H9 (cell line): ENCODE measurements at regions not wholly inside any gene's neighbourhood (a gene's known extent, or its start where the extent isn't known, plus 50 kb on each side); places are given as distances from the start of the nearest gene placed in this dataset.

Experiments used
- DNase-seq: peaks from one replicate; pipeline ENCODE4 v3.0.0-alpha.2; 2017
- H2AFZ ChIP-seq: one replicate; pipeline ENCODE4 v1.6.1; 2013; ENCODE audit warnings: mild to moderate bottlenecking, low read length, control low read depth, moderate library complexity
- H2AK5ac ChIP-seq: 2 replicates; pipeline ENCODE4 v1.6.1; 2013; ENCODE audit warnings: low read length, control low read depth, mixed read lengths; ENCODE audit not compliant: insufficient read length
- H2BK120ac ChIP-seq: one replicate; pipeline ENCODE4 v1.6.1; 2013; ENCODE audit warnings: low read depth, mild to moderate bottlenecking, low read length, control low read depth, inconsistent platforms; ENCODE audit not compliant: poor library complexity, severe bottlenecking
- H2BK12ac ChIP-seq: 2 replicates; pipeline ENCODE4 v1.6.1; 2013; ENCODE audit warnings: low read length, control low read depth, mixed read lengths, low read depth; ENCODE audit not compliant: insufficient read length
- H2BK15ac ChIP-seq: 2 replicates; pipeline ENCODE4 v1.6.1; 2013; ENCODE audit warnings: low read depth, low read length, control low read depth
- H2BK20ac ChIP-seq: one replicate; pipeline ENCODE4 v1.6.1; 2013; ENCODE audit warnings: low read depth, mild to moderate bottlenecking, low read length, control low read depth, inconsistent platforms; ENCODE audit not compliant: poor library complexity, severe bottlenecking
- H2BK5ac ChIP-seq: 2 replicates; pipeline ENCODE4 v1.6.1; 2013; ENCODE audit warnings: low read length, control low read depth, mixed read lengths; ENCODE audit not compliant: insufficient read length
- H3K14ac ChIP-seq: 2 replicates; pipeline ENCODE4 v1.6.1; 2013; ENCODE audit warnings: low read length, control low read depth; ENCODE audit not compliant: insufficient read depth
- H3K18ac ChIP-seq: 2 replicates; pipeline ENCODE4 v1.6.1; 2013; ENCODE audit warnings: low read depth, mild to moderate bottlenecking, mixed read lengths, low read length, control low read depth; ENCODE audit not compliant: insufficient read length
- H3K23ac ChIP-seq: 2 replicates; pipeline ENCODE4 v1.6.1; 2013; ENCODE audit warnings: low read length, control low read depth, mixed read lengths, low read depth; ENCODE audit not compliant: insufficient read length
- H3K23me2 ChIP-seq: 2 replicates; pipeline ENCODE4 v1.6.1; 2013; ENCODE audit warnings: low read depth, mild to moderate bottlenecking, mixed read lengths, low read length, control low read depth; ENCODE audit not compliant: insufficient read length, poor library complexity, severe bottlenecking
- H3K27ac ChIP-seq: 2 replicates; pipeline ENCODE4 v1.5.1; 2013; ENCODE audit warnings: low read length, control low read depth, mixed read lengths, low read depth; ENCODE audit not compliant: insufficient read length
- H3K27me3 ChIP-seq: 2 replicates; pipeline ENCODE4 v1.6.1; 2013; ENCODE audit warnings: low read length, control low read depth, inconsistent platforms; ENCODE audit not compliant: insufficient read depth
- H3K4ac ChIP-seq: 2 replicates; pipeline ENCODE4 v1.6.1; 2013; ENCODE audit warnings: low read depth, mild to moderate bottlenecking, control low read depth, inconsistent platforms, low read length, moderate library complexity
- H3K4me1 ChIP-seq: 2 replicates; pipeline ENCODE4 v1.6.1; 2013; ENCODE audit warnings: low read length, control low read depth, inconsistent platforms; ENCODE audit not compliant: insufficient read depth
- H3K4me2 ChIP-seq: 2 replicates; pipeline ENCODE4 v1.6.1; 2013; ENCODE audit warnings: low read length, control low read depth, mixed read lengths; ENCODE audit not compliant: insufficient read length, insufficient read depth
- H3K56ac ChIP-seq: 2 replicates; pipeline ENCODE4 v1.6.1; 2013; ENCODE audit warnings: low read depth, mild to moderate bottlenecking, mixed read lengths, low read length, control low read depth; ENCODE audit not compliant: insufficient read length
- H3K79me1 ChIP-seq: 2 replicates; pipeline ENCODE4 v1.6.1; 2013; ENCODE audit warnings: low read depth, mild to moderate bottlenecking, moderate library complexity, low read length, control low read depth, inconsistent platforms; ENCODE audit not compliant: insufficient read depth, poor library complexity, severe bottlenecking
- H3K79me2 ChIP-seq: 2 replicates; pipeline ENCODE4 v1.6.1; 2013; ENCODE audit warnings: low read length, control low read depth, inconsistent platforms; ENCODE audit not compliant: insufficient read depth
- H3K9ac ChIP-seq: 2 replicates; pipeline ENCODE4 v1.6.1; 2013; ENCODE audit warnings: low read length, control low read depth, mixed read lengths; ENCODE audit not compliant: insufficient read length; ENCODE audit errors: extremely low read depth
- H3K9me3 ChIP-seq: one replicate; pipeline ENCODE4 v1.6.1; 2013; ENCODE audit warnings: low read depth, low read length, inconsistent platforms; ENCODE audit not compliant: control insufficient read depth
- H3T11ph ChIP-seq: one replicate; pipeline ENCODE4 v1.6.1; 2013; ENCODE audit warnings: mild to moderate bottlenecking, low read length, control low read depth, inconsistent platforms
- H4K20me1 ChIP-seq: one replicate; pipeline ENCODE4 v1.6.1; 2013; ENCODE audit not compliant: control insufficient read depth, insufficient read length, insufficient read depth
- H4K5ac ChIP-seq: 2 replicates; pipeline ENCODE4 v1.6.1; 2013; ENCODE audit warnings: low read depth, mild to moderate bottlenecking, mixed read lengths, low read length, control low read depth; ENCODE audit not compliant: insufficient read length
- H4K8ac ChIP-seq: replicated peaks from 2 replicates; pipeline ENCODE4 v1.6.1; 2013; ENCODE audit warnings: low read length, control low read depth, mixed read lengths, low read depth; ENCODE audit not compliant: insufficient read length
- H4K91ac ChIP-seq: 2 replicates; pipeline ENCODE4 v1.6.1; 2013; ENCODE audit warnings: low read depth, mild to moderate bottlenecking, moderate library complexity, mixed read lengths, low read length, control low read depth; ENCODE audit not compliant: insufficient read length
- H3K27ac Mint-ChIP-seq, 3 experiments: 2 replicates in 2 of 3; 3 replicates in 1 of 3; pipeline ENCODE4 v1.8.0; 2020 to 2021; ENCODE audit warnings: mixed read lengths in 3 of 3, mild to moderate bottlenecking in 1 of 3, moderate library complexity in 1 of 3
- H3K27me3 Mint-ChIP-seq: 2 replicates; pipeline ENCODE4 v1.8.0; 2021; ENCODE audit warnings: low read depth, mild to moderate bottlenecking, moderate library complexity, mixed read lengths
- H3K36me3 Mint-ChIP-seq, 3 experiments: 2 replicates in 2 of 3; 3 replicates in 1 of 3; pipeline ENCODE4 v1.8.0; 2020 to 2021; ENCODE audit warnings: low read depth in 3 of 3, mixed read lengths in 3 of 3; ENCODE audit not compliant: insufficient read depth in 1 of 3
- H3K4me1 Mint-ChIP-seq, 2 experiments: 2 replicates each; pipeline ENCODE4 v1.8.0; 2020; ENCODE audit warnings: mixed read lengths in 2 of 2
- H3K4me3 Mint-ChIP-seq, 2 experiments: 2 replicates in 1 of 2; 3 replicates in 1 of 2; pipeline ENCODE4 v1.8.0; 2020 to 2021; ENCODE audit warnings: mild to moderate bottlenecking in 2 of 2, mixed read lengths in 2 of 2, moderate library complexity in 1 of 2
- H3K9me3 Mint-ChIP-seq, 2 experiments: 2 replicates in 1 of 2; 3 replicates in 1 of 2; pipeline ENCODE4 v1.8.0; 2020; ENCODE audit warnings: mild to moderate bottlenecking in 2 of 2, mixed read lengths in 2 of 2, moderate library complexity in 1 of 2
- CTCF ChIP-seq: fragments of 200-600 bp; sonication (generic); conservative IDR thresholded peaks from 3 replicates; pipeline ENCODE4 v1.8.0; 2021; ENCODE audit warnings: antibody characterized with exemption, mild to moderate bottlenecking
- WGBS: extraction: QIAGEN DNeasy Blood & Tissue Kit; methylation state at CpG from one replicate; pipeline ENCODE4 v1.1.7; 2013; ENCODE audit warnings: missing lambda C conversion rate, low lambda C conversion rate, mixed read lengths; ENCODE audit not compliant: insufficient read length; ENCODE audit errors: extremely low coverage; 5-methylcytosine and 5-hydroxymethylcytosine counted together

- Histone ChIP-seq H3T11ph (no peak overlapping the region), H2BK12ac (no peak overlapping the region), H4K91ac (no peak overlapping the region), H3K9me3 (no peaks in the 10 kb centered on the region), H3K9ac (no peak overlapping the region), H2BK15ac (no peak overlapping the region), H2BK5ac (no peak overlapping the region), H3K4me1 (no peaks in the 10 kb centered on the region), H2AFZ (no peak overlapping the region), H3K79me2 (no peaks in the 10 kb centered on the region), H3K23me2 (no peaks in the 10 kb centered on the region), H2BK20ac (no peak overlapping the region), H3K27ac (no peak overlapping the region), H3K18ac (no peak overlapping the region), H4K8ac (no peak overlapping the region), H3K4ac (no peak overlapping the region), H3K56ac (no peak overlapping the region), H2AK5ac (no peak overlapping the region), H3K23ac (no peak overlapping the region), H4K20me1 (no peaks in the 10 kb centered on the region), H3K79me1 (no peaks in the 10 kb centered on the region), H3K27me3 (no peaks in the 10 kb centered on the region), H3K14ac (no peak overlapping the region), H2BK120ac (no peak overlapping the region), H4K5ac (no peak overlapping the region), H3K4me2 (no peak overlapping the region)
- DNase-seq: no peak
- no peak overlapping the region for H3K4me3 Mint-ChIP-seq
- WGBS: no CpG with 5 or more reads among the region's 1 CpG
- no peak overlapping the region for H3K27ac Mint-ChIP-seq
- peaks cover 9 to 26% (median 9%) of the 10 kb centered on the region in 3 experiments for H3K36me3 Mint-ChIP-seq
- H3K9me3 Mint-ChIP-seq: peaks cover 16 to 24% of the 10 kb centered on the region in 2 experiments
- H3K4me1 Mint-ChIP-seq: peaks cover 4% of the 10 kb centered on the region in 2 experiments; a peak in 2 of 4 replicates
- TF ChIP-seq CTCF: no peak
- H3K27me3 Mint-ChIP-seq: no peaks in the 10 kb centered on the region
Observed at GRCh38 chr12:61765926-61766325, 494.3 kb upstream of the USP15 start.
